B cell (primary cell): ENCODE measurements at regions not wholly inside any gene's neighbourhood (a gene's known extent, or its start where the extent isn't known, plus 50 kb on each side); places are given as distances from the start of the nearest gene placed in this dataset.

Experiments used
- ATAC-seq: fragments of 200-7000 bp; cut with Tn5 transposase; one replicate; pipeline ENCODE4 v1.10.0; 2021; ENCODE audit warnings: low read depth, mild to moderate bottlenecking, moderate number of reproducible peaks, moderate library complexity
- CTCF ChIA-PET: fragments of 350-600 bp; sonication (Branson Sonifier 250); formaldehyde crosslinking; loops from one replicate; lab custom pipeline; 2021; ENCODE audit warnings: antibody characterized with exemption, inconsistent platforms; lab: Charles Lee
- POLR2A ChIA-PET: fragments of 350-600 bp; sonication (Branson Sonifier 250); formaldehyde crosslinking; loops from one replicate; lab custom pipeline; 2021; ENCODE audit warnings: antibody characterized with exemption; lab: Charles Lee
- DNase-seq: peaks from one replicate; pipeline ENCODE4 v3.0.0; 2013
- H2AFZ ChIP-seq: 2 replicates; pipeline ENCODE4 v1.6.1; 2012; ENCODE audit warnings: mild to moderate bottlenecking, low read depth, low read length; ENCODE audit not compliant: insufficient read depth, poor library complexity, severe bottlenecking
- H3K27ac ChIP-seq, 2 donors: 1 replicate in 1 of 2; 2 replicates in 1 of 2; pipeline ENCODE4 v1.5.1; 2012 to 2013; ENCODE audit warnings: low read length in 2 of 2, mild to moderate bottlenecking in 2 of 2, moderate library complexity in 1 of 2
- H3K27me3 ChIP-seq, 4 experiments: fragments of 200-600 bp in 1 of 4; sonication (generic) in 1 of 4; replicated peaks in 1 of 4; 1 replicate in 2 of 4; 2 replicates in 2 of 4; pipeline versions ENCODE4 v1.6.1 to v1.7.0; 2013 to 2016; ENCODE audit warnings: low read length in 3 of 4, mild to moderate bottlenecking in 2 of 4, mixed read lengths in 1 of 4, moderate library complexity in 1 of 4; ENCODE audit not compliant: insufficient read depth in 4 of 4, control insufficient read depth in 3 of 4; ENCODE audit errors: control extremely low read depth in 1 of 4
- H3K36me3 ChIP-seq, 2 experiments: replicated peaks in 1 of 2; 1 replicate in 1 of 2; 2 replicates in 1 of 2; pipeline versions ENCODE4 v1.6.1 to v1.7.1; 2013; ENCODE audit warnings: low read length in 1 of 2; ENCODE audit not compliant: insufficient read depth in 2 of 2, control insufficient read depth in 1 of 2; ENCODE audit errors: control extremely low read depth in 1 of 2, extremely low read depth in 1 of 2
- H3K4me1 ChIP-seq, 2 donors: fragments of 200-600 bp in 1 of 2; sonication (generic) in 1 of 2; 1 replicate in 1 of 2; 2 replicates in 1 of 2; pipeline versions ENCODE4 v1.5.1 to v1.6.1; 2013 to 2017; ENCODE audit warnings: low read length in 2 of 2; ENCODE audit not compliant: control insufficient read depth in 2 of 2, insufficient read depth in 2 of 2
- H3K4me2 ChIP-seq: replicated peaks from 2 replicates; pipeline ENCODE3; 2012; ENCODE audit warnings: mild to moderate bottlenecking, low read depth, low read length; ENCODE audit not compliant: poor library complexity, severe bottlenecking
- H3K4me3 ChIP-seq, 5 experiments: fragments of 200-600 bp in 1 of 5; sonication (generic) in 1 of 5; 1 replicate in 3 of 5; 2 replicates in 2 of 5; pipeline versions ENCODE4 v1.5.1 to v1.7.0; 2011 to 2016; ENCODE audit warnings: low read length in 4 of 5, mild to moderate bottlenecking in 4 of 5, low read depth in 2 of 5, control low read depth in 1 of 5, moderate library complexity in 1 of 5; ENCODE audit not compliant: insufficient read depth in 1 of 5; ENCODE audit errors: control extremely low read depth in 1 of 5, extremely low read depth in 1 of 5
- H3K79me2 ChIP-seq: fragments of 200-600 bp; sonication (generic); one replicate; pipeline ENCODE4 v1.6.0; 2016; ENCODE audit warnings: low read length; ENCODE audit not compliant: control insufficient read depth, insufficient read depth
- H3K9ac ChIP-seq: fragments of 200-600 bp; sonication (generic); 2 replicates; pipeline ENCODE4 v1.6.1; 2017; ENCODE audit warnings: mild to moderate bottlenecking, low read length, moderate library complexity
- H3K9me3 ChIP-seq, 3 donors: one replicate each; pipeline versions ENCODE4 v1.6.1 to v1.7.1; 2013; ENCODE audit warnings: low read length in 2 of 3; ENCODE audit not compliant: control insufficient read depth in 2 of 3, insufficient read depth in 1 of 3; ENCODE audit errors: control extremely low read depth in 1 of 3
- H4K20me1 ChIP-seq: 2 replicates; pipeline ENCODE4 v1.6.0; 2012; ENCODE audit warnings: mild to moderate bottlenecking, low read length; ENCODE audit not compliant: insufficient read depth, control insufficient read depth, poor library complexity, severe bottlenecking
- H3K27ac Mint-ChIP-seq: one replicate; pipeline ENCODE4 v1.8.0; 2021; ENCODE audit warnings: mixed read lengths
- H3K27me3 Mint-ChIP-seq: one replicate; pipeline ENCODE4 v1.8.0; 2021; ENCODE audit warnings: mixed read lengths
- H3K4me1 Mint-ChIP-seq: one replicate; pipeline ENCODE4 v1.8.0; 2021; ENCODE audit warnings: mixed read lengths
- H3K4me3 Mint-ChIP-seq: one replicate; pipeline ENCODE4 v1.8.0; 2021; ENCODE audit warnings: mixed read lengths
- H3K9me3 Mint-ChIP-seq: one replicate; pipeline ENCODE4 v1.8.0; 2022; ENCODE audit warnings: mixed read lengths; ENCODE audit not compliant: insufficient read depth
- CTCF ChIP-seq: fragments of 200-600 bp; IDR thresholded peaks from one replicate; pipeline ENCODE4 v1.8.0; 2022; ENCODE audit warnings: antibody characterized with exemption, mild to moderate bottlenecking
- EZH2 ChIP-seq: IDR thresholded peaks from 2 replicates; pipeline ENCODE4 v1.6.1; 2012; ENCODE audit warnings: borderline replicate concordance, low read depth, mild to moderate bottlenecking, moderate library complexity, low read length; ENCODE audit not compliant: insufficient read depth, poor library complexity, severe bottlenecking
- intact Hi-C: fragments of 100-400 bp; cut with micrococcal nuclease; formaldehyde crosslinking; loops from one replicate; pipeline ENCODE4 v1.10.0; 2022

GRCh38 chr1:193703121-193703520, 516.7 kb upstream of the B3GALT2 start:
- ChIA-PET CTCF (interaction anchor here (0.7 kb wide), 1 partner anchor 10 kb away, joined by 3 read pairs; no protein-coding TSS in a partner anchor), POLR2A (no interaction called here)
- no peaks in the 10 kb centered on the region for H3K27me3 ChIP-seq
- H2AFZ ChIP-seq, result no peak overlapping the region
- no peaks in the 10 kb centered on the region for H3K36me3 ChIP-seq
- H3K4me1 Mint-ChIP-seq, result no peaks in the 10 kb centered on the region
- no peak overlapping the region for H3K27ac Mint-ChIP-seq
- no peak overlapping the region for H3K9ac ChIP-seq
- no peaks in the 10 kb centered on the region for H4K20me1 ChIP-seq
- ATAC-seq (no peak), DNase-seq (no peak)
- no peaks in the 10 kb centered on the region for H3K4me1 ChIP-seq
- H3K27ac ChIP-seq, result no peak overlapping the region
- no peaks in the 10 kb centered on the region for H3K9me3 Mint-ChIP-seq
- H3K4me3 ChIP-seq, result no peak overlapping the region
- intact Hi-C loops, result no loop called here
- TF ChIP-seq CTCF, result no peak
- TF ChIP-seq EZH2, result no peak
- peaks cover 8% of the 10 kb centered on the region for H3K27me3 Mint-ChIP-seq
- no peak overlapping the region for H3K4me2 ChIP-seq
- H3K4me3 Mint-ChIP-seq, result no peak overlapping the region
- no peaks in the 10 kb centered on the region for H3K9me3 ChIP-seq
- H3K79me2 ChIP-seq, result no peaks in the 10 kb centered on the region

- peaks cover 8% of the 10 kb centered on the region for H3K27me3 Mint-ChIP-seq
- no peaks in the 10 kb centered on the region for H3K9me3 ChIP-seq
Observed at GRCh38 chr1:193701759-193702158, 515.3 kb upstream of the B3GALT2 start.

More at GRCh38 chr1:193701759-193702158, 515.3 kb upstream of the B3GALT2 start:
- Histone ChIP-seq H3K9ac (no peak overlapping the region), H3K36me3 (no peaks in the 10 kb centered on the region), H3K4me3 (no peak overlapping the region), H4K20me1 (no peaks in the 10 kb centered on the region), H2AFZ (no peak overlapping the region), H3K79me2 (no peaks in the 10 kb centered on the region), H3K27ac (no peak overlapping the region), H3K4me2 (no peak overlapping the region), H3K4me1 (no peaks in the 10 kb centered on the region), H3K27me3 (no peaks in the 10 kb centered on the region)
- Mint-ChIP-seq H3K4me1 (no peaks in the 10 kb centered on the region), H3K4me3 (no peak overlapping the region), H3K27ac (no peak overlapping the region), H3K9me3 (no peaks in the 10 kb centered on the region)
- intact Hi-C loops, result no loop called here
- ATAC-seq (no peak), DNase-seq (no peak)
- ChIA-PET POLR2A (no interaction called here), CTCF (no interaction called here)
- TF ChIP-seq CTCF (no peak), EZH2 (no peak)
